Fibroblast of the conjunctiva (primary cell): ENCODE measurements at regions not wholly inside any gene's neighbourhood (a gene's known extent, or its start where the extent isn't known, plus 50 kb on each side); places are given as distances from the start of the nearest gene placed in this dataset.

Experiments
- DNase-seq: peaks from one replicate; pipeline ENCODE4 v3.0.0-alpha.2; 2010; ENCODE audit warnings: low read depth

- DNase-seq = no peak
Measured at GRCh38 chr9:81191222-81191621, 498.1 kb downstream of the TLE1 start.

- DNase-seq = no peak
Measured at GRCh38 chr9:81190659-81191058, 498.7 kb downstream of the TLE1 start.

- DNase-seq = no peak
Measured at GRCh38 chr9:81183761-81184160, 505.6 kb downstream of the TLE1 start.

- peak; percentile 24 for DNase-seq
Measured at GRCh38 chr9:81182431-81182830, 506.9 kb downstream of the TLE1 start.

GRCh38 chr9:81174023-81174422, 515.3 kb downstream of the TLE1 start:
- no peak for DNase-seq

- no peak for DNase-seq
Measured at GRCh38 chr9:81171689-81172088, 517.7 kb downstream of the TLE1 start.

- DNase-seq = no peak
Measured at GRCh38 chr9:81162361-81162760, 527.0 kb downstream of the TLE1 start.

- no peak for DNase-seq
Measured at GRCh38 chr9:81156381-81156780, 533.0 kb downstream of the TLE1 start.

GRCh38 chr9:81150016-81150625, 539.2 kb downstream of the TLE1 start:
- no peak for DNase-seq

GRCh38 chr9:81146684-81147337, 542.5 kb downstream of the TLE1 start:
- DNase-seq = no peak

- DNase-seq = no peak
Measured at GRCh38 chr9:81146241-81146640, 543.1 kb downstream of the TLE1 start.

GRCh38 chr9:81145331-81145963, 543.9 kb downstream of the TLE1 start:
- no peak for DNase-seq

GRCh38 chr9:81141961-81142360, 547.4 kb downstream of the TLE1 start:
- no peak for DNase-seq

- no peak for DNase-seq
Measured at GRCh38 chr9:81137976-81138568, 551.3 kb downstream of the TLE1 start.

GRCh38 chr9:81132796-81133195, 556.6 kb downstream of the TLE1 start:
- DNase-seq = no peak

- DNase-seq = no peak
Measured at GRCh38 chr9:81132318-81132717, 557.0 kb downstream of the TLE1 start.

GRCh38 chr9:81128701-81129100, 560.6 kb downstream of the TLE1 start:
- no peak for DNase-seq

- DNase-seq = peak; percentile 35
Measured at GRCh38 chr9:81125446-81126092, 563.8 kb downstream of the TLE1 start.

GRCh38 chr9:81123526-81123925, 565.8 kb downstream of the TLE1 start:
- no peak for DNase-seq

GRCh38 chr9:81122749-81123148, 566.6 kb downstream of the TLE1 start:
- DNase-seq = no peak

GRCh38 chr9:81119591-81119990, 569.8 kb downstream of the TLE1 start:
- DNase-seq = no peak

GRCh38 chr9:81118416-81118815, 570.9 kb downstream of the TLE1 start:
- no peak for DNase-seq
